Uterus (tissue), 2 donors: ENCODE measurements at regions not wholly inside any gene's neighbourhood (a gene's known extent, or its start where the extent isn't known, plus 50 kb on each side); places are given as distances from the start of the nearest gene placed in this dataset.

Source experiments
- CTCF ChIP-seq, 4 experiments: fragments of 200-600 bp in 2 of 4; fragments of 450-650 bp in 2 of 4; sonication (generic) in 2 of 4; IDR thresholded peaks; one replicate each; pipeline ENCODE4 v1.5.1; 2016 to 2019; ENCODE audit warnings: antibody characterized with exemption in 4 of 4, mild to moderate bottlenecking in 2 of 4, moderate library complexity in 1 of 4
- POLR2A ChIP-seq, 2 donors: fragments of 450-650 bp; IDR thresholded peaks; one replicate each; pipeline ENCODE4 v1.6.1; 2016; ENCODE audit warnings: antibody characterized with exemption in 2 of 2, mild to moderate bottlenecking in 1 of 2, moderate library complexity in 1 of 2

GRCh38 chr17:33936764-33937163 lies 318.3 kb upstream of the CCL2 start:
- TF ChIP-seq CTCF (IDR thresholded peaks at IDR 0.05) (no peak), POLR2A (IDR thresholded peaks at IDR 0.05) (no peak)
